ENCODE measurements at regions not wholly inside any gene's neighbourhood (a gene's known extent, or its start where the extent isn't known, plus 50 kb on each side); places are given as distances from the start of the nearest gene placed in this dataset.

GRCh38 chr1:234843946-234844345, 234.0 kb upstream of the IRF2BP2 start:
- TF ChIP-seq, protein P1, sequence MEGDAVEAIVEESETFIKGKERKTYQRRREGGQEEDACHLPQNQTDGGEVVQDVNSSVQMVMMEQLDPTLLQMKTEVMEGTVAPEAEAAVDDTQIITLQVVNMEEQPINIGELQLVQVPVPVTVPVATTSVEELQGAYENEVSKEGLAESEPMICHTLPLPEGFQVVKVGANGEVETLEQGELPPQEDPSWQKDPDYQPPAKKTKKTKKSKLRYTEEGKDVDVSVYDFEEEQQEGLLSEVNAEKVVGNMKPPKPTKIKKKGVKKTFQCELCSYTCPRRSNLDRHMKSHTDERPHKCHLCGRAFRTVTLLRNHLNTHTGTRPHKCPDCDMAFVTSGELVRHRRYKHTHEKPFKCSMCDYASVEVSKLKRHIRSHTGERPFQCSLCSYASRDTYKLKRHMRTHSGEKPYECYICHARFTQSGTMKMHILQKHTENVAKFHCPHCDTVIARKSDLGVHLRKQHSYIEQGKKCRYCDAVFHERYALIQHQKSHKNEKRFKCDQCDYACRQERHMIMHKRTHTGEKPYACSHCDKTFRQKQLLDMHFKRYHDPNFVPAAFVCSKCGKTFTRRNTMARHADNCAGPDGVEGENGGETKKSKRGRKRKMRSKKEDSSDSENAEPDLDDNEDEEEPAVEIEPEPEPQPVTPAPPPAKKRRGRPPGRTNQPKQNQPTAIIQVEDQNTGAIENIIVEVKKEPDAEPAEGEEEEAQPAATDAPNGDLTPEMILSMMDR (IDR thresholded peaks at IDR 0.05): no peak
- peaks cover 0 to 6% of the 10 kb centered on the region in 2 donors for H3K4me1 ChIP-seq (ENCODE audit: control insufficient read depth in 1 of 2, low read depth in 2 of 2)
- no peaks in the 10 kb centered on the region for H3K9me3 ChIP-seq
- ATAC-seq (ENCODE audit: insufficient number of reproducible peaks, low FRiP score, low read depth) (no peak), DNase-seq (ENCODE audit: low spot score) (no peak)
- no peaks in the 10 kb centered on the region for H3K36me3 ChIP-seq
- no peaks in the 10 kb centered on the region for H3K27me3 ChIP-seq (replicated peaks; ENCODE audit: insufficient read depth)
- H3K27ac ChIP-seq: no peak overlapping the region
- no peak overlapping the region for H3K4me3 ChIP-seq

DNA sequence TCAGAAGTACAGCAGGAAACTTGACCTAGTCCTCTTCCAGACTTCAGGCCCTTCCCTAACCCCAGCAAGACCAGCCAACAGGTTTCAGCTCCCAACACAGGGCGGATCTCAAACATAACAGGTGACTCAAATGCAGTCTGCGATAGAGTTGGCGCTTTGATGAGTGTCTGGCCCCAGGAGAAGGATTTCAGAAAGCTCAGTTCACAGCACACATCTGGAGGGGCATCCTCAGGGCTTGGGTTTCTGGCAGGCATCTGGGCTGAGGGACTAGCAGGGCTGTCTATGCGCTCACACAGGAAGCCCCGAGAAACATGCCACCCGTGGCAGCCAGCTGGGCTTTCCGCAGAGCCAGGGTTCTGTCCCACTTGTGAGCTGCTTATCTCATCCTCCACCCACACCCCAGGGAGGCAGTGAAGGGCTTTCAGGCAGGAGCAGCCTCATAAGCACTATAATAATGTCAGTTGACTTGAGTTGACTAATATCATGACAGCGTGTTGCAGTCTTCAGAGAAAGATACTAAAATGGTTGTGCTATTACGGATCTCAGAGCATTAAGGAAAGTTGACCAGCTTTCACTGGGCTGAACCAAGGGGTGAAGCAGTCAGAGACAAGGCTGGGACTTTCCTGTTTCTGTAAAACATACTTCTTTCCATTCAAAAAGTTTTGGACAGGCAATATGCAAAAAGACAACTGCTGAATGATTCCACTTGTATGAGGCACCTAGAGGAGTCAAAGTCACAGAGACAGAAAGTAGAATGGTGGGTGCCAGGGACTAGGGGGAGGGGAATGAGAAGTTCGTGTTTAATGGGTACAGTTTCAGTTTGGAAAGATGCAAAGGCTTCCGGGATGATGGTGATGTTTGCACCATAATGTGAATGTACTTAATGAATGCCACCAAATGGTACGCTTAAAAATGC, 233.0 kb upstream of the IRF2BP2 start:
- no peaks in the 10 kb centered on the region for H3K36me3 ChIP-seq
- peak overlapping the region in 1 of 2 donors; percentile 7 for H3K27ac ChIP-seq
- ATAC-seq (ENCODE audit: insufficient number of reproducible peaks, low FRiP score, low read depth): no peak

GRCh38 chr1:234841710-234842231, 231.8 kb upstream of the IRF2BP2 start:
- no peak overlapping the region for H3K4me3 ChIP-seq
- H3K9me3 ChIP-seq: no peaks in the 10 kb centered on the region
- H3K4me1 ChIP-seq (ENCODE audit: control insufficient read depth in 1 of 2, low read depth in 2 of 2): peaks cover 5 to 6% of the 10 kb centered on the region in 2 donors
- no peaks in the 10 kb centered on the region for H3K27me3 ChIP-seq (replicated peaks; ENCODE audit: insufficient read depth)
- DNase-seq (ENCODE audit: low spot score) (no peak), ATAC-seq (ENCODE audit: insufficient number of reproducible peaks, low FRiP score, low read depth) (no peak)
- H3K36me3 ChIP-seq: no peaks in the 10 kb centered on the region
- H3K27ac ChIP-seq: no peak overlapping the region
- TF ChIP-seq, protein P1 (IDR thresholded peaks at IDR 0.05): no peak

More for the DNA sequence above, 233.0 kb upstream of the IRF2BP2 start:
- no peak for DNase-seq (ENCODE audit: low spot score)
- no peaks in the 10 kb centered on the region for H3K9me3 ChIP-seq
- H3K4me1 ChIP-seq (ENCODE audit: control insufficient read depth in 1 of 2, low read depth in 2 of 2): peaks cover 0 to 6% of the 10 kb centered on the region in 2 donors
- H3K27me3 ChIP-seq (replicated peaks; ENCODE audit: insufficient read depth): no peaks in the 10 kb centered on the region
- TF ChIP-seq, protein P1 (IDR thresholded peaks at IDR 0.05): no peak
- no peak overlapping the region for H3K4me3 ChIP-seq

DNA sequence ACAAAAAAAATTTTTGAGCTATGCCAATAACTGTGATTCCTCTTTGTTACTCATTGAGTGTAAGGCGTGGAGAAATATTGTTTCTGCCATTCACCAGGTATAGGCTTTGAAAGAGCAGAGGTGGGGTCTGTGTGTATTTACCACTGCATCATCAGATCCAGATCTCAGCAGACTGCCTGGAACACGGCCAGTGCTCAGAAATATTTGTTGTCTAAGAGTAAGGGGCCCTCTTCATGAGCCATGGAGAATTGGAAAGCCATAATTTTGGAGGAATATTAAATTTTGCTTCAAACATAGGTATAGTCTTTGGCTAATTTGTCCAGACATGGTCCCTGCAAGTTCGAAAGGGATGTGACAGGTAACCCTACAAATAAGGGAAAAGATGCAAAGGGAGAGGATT, 231.3 kb upstream of the IRF2BP2 start:
- DNase-seq (ENCODE audit: low spot score): no peak
- H3K9me3 ChIP-seq: no peaks in the 10 kb centered on the region
- no peak overlapping the region for H3K4me3 ChIP-seq
- H3K4me1 ChIP-seq (ENCODE audit: control insufficient read depth in 1 of 2, low read depth in 2 of 2): peaks cover 5 to 6% of the 10 kb centered on the region in 2 donors
- no peak overlapping the region for H3K27ac ChIP-seq
- no peaks in the 10 kb centered on the region for H3K27me3 ChIP-seq (replicated peaks; ENCODE audit: insufficient read depth)
- TF ChIP-seq, protein P1 (IDR thresholded peaks at IDR 0.05): no peak
- no peak for ATAC-seq (ENCODE audit: insufficient number of reproducible peaks, low FRiP score, low read depth)
- no peaks in the 10 kb centered on the region for H3K36me3 ChIP-seq

DNA sequence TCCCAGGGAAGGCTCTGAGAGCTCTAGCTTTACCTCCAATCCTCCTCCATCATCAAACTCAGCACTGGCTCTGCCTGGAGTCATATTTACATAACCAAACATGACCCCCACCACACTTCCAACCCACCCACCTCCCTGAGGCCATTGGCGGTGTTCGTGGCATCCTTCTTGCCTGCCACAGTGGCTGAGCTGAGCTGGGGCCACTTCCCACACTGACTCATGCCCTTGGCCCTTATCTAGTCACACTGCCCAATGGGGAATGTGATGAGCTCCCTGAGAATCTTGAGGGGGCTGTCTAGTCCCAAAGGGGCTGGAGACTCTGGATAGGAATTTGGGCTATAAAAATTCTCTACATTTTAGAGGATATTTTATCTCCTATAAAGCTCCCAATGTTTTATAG, 230.9 kb upstream of the IRF2BP2 start:
- Histone ChIP-seq H3K4me1 (ENCODE audit: control insufficient read depth in 1 of 2, low read depth in 2 of 2) (peaks cover 5 to 6% of the 10 kb centered on the region in 2 donors), H3K9me3 (no peaks in the 10 kb centered on the region), H3K36me3 (no peaks in the 10 kb centered on the region), H3K27ac (no peak overlapping the region), H3K27me3 (replicated peaks; ENCODE audit: insufficient read depth) (no peaks in the 10 kb centered on the region), H3K4me3 (no peak overlapping the region)
- TF ChIP-seq, protein P1 (IDR thresholded peaks at IDR 0.05): no peak
- ATAC-seq (ENCODE audit: insufficient number of reproducible peaks, low FRiP score, low read depth): no peak
- DNase-seq (ENCODE audit: low spot score): no peak

Data from thoracic aorta (tissue), 2 donors.